BJ (cell line): ENCODE measurements at regions not wholly inside any gene's neighbourhood (a gene's known extent, or its start where the extent isn't known, plus 50 kb on each side); places are given as distances from the start of the nearest gene placed in this dataset.

ENCODE experiments used
- CTCF ChIA-PET: fragments of 350-600 bp; formaldehyde crosslinking; extraction: SDS; loops from one replicate; lab custom pipeline; 2021; ENCODE audit warnings: antibody characterized with exemption, inconsistent platforms; lab: Yijun Ruan, JAX
- POLR2A ChIA-PET: fragments of 300-600 bp; sonication (Branson Sonifier 250); formaldehyde crosslinking; extraction: SDS; loops from one replicate; lab custom pipeline; 2021; ENCODE audit warnings: antibody characterized with exemption; lab: Charles Lee
- DNase-seq: peaks from one replicate; pipeline ENCODE4 v3.0.0-alpha.2; 2011; ENCODE audit warnings: low read depth
- H3K27me3 ChIP-seq: 2 replicates; pipeline ENCODE4 v1.6.0; 2011; ENCODE audit warnings: low read length; ENCODE audit not compliant: control insufficient read depth, insufficient read depth
- H3K36me3 ChIP-seq: 2 replicates; pipeline ENCODE4 v1.5.1; 2011; ENCODE audit warnings: low read length; ENCODE audit not compliant: control insufficient read depth, insufficient read depth
- H3K4me3 ChIP-seq: 2 replicates; pipeline ENCODE4 v1.5.1; 2011; ENCODE audit warnings: low read depth, mild to moderate bottlenecking, control low read depth, low read length
- CTCF ChIP-seq: IDR thresholded peaks from 2 replicates; pipeline ENCODE4 v1.5.1; 2011; ENCODE audit warnings: low read depth, mild to moderate bottlenecking, control low read depth, inconsistent platforms, low read length, moderate library complexity; ENCODE audit not compliant: insufficient read depth

- DNase-seq, result no peak
- TF ChIP-seq CTCF, result no peak
- ChIA-PET POLR2A (no interaction called here), CTCF (no interaction called here)
- no peaks in the 10 kb centered on the region for H3K27me3 ChIP-seq
- no peaks in the 10 kb centered on the region for H3K36me3 ChIP-seq
- H3K4me3 ChIP-seq, result no peak overlapping the region
These were observed 1068.0 kb downstream of the SLITRK5 start for GRCh38 chr13:88739195-88739594.

GRCh38 chr13:88744289-88744688 is 1073.1 kb downstream of the SLITRK5 start:
- no peak for DNase-seq
- ChIA-PET POLR2A (no interaction called here), CTCF (no interaction called here)
- no peaks in the 10 kb centered on the region for H3K27me3 ChIP-seq
- H3K4me3 ChIP-seq, result no peak overlapping the region
- H3K36me3 ChIP-seq, result no peaks in the 10 kb centered on the region
- no peak for TF ChIP-seq CTCF

- Histone ChIP-seq H3K27me3 (no peaks in the 10 kb centered on the region), H3K4me3 (no peak overlapping the region), H3K36me3 (no peaks in the 10 kb centered on the region)
- CTCF ChIA-PET, result no interaction called here
- DNase-seq, result no peak
- TF ChIP-seq CTCF, result no peak
- POLR2A ChIA-PET, result no interaction called here
These were observed 1073.8 kb downstream of the SLITRK5 start for GRCh38 chr13:88745011-88745410.

- no peak for DNase-seq
- no peaks in the 10 kb centered on the region for H3K36me3 ChIP-seq
- ChIA-PET CTCF (no interaction called here), POLR2A (no interaction called here)
- no peaks in the 10 kb centered on the region for H3K27me3 ChIP-seq
- no peak for TF ChIP-seq CTCF
- no peak overlapping the region for H3K4me3 ChIP-seq
These were observed 1080.9 kb downstream of the SLITRK5 start for GRCh38 chr13:88752041-88752440.

- no peak for TF ChIP-seq CTCF
- H3K27me3 ChIP-seq, result no peaks in the 10 kb centered on the region
- CTCF ChIA-PET, result no interaction called here
- no peak overlapping the region for H3K4me3 ChIP-seq
- POLR2A ChIA-PET, result no interaction called here
- no peak for DNase-seq
- H3K36me3 ChIP-seq, result no peaks in the 10 kb centered on the region
These were observed 1083.0 kb downstream of the SLITRK5 start for GRCh38 chr13:88754141-88754540.
